ENCODE measurements at regions not wholly inside any gene's neighbourhood (a gene's known extent, or its start where the extent isn't known, plus 50 kb on each side); places are given as distances from the start of the nearest gene placed in this dataset.

- TF ChIP-seq CTCF (IDR thresholded peaks at IDR 0.05; ENCODE audit: low read depth, low read length) (no peak), EZH2phosphoT487 (IDR thresholded peaks at IDR 0.05; ENCODE audit: low read depth) (no peak)
Observed at GRCh38 chr2:198424112-198424511, 619.7 kb downstream of the PLCL1 start.

Data from OCI-LY3 (cell line).